Trophoblast cell (in vitro differentiated cells and primary cell): ENCODE measurements at regions not wholly inside any gene's neighbourhood (a gene's known extent, or its start where the extent isn't known, plus 50 kb on each side); places are given as distances from the start of the nearest gene placed in this dataset.

Experiments used
- DNase-seq, 2 donors: peaks; one replicate each; pipeline ENCODE4 v3.0.0-alpha.2; 2016
- H2AFZ ChIP-seq: 2 replicates; pipeline ENCODE4 v1.6.1; 2013; ENCODE audit warnings: low read length, moderate library complexity, mild to moderate bottlenecking; ENCODE audit not compliant: insufficient read depth, poor library complexity
- H2AK5ac ChIP-seq: 2 replicates; pipeline ENCODE4 v1.6.1; 2013; ENCODE audit warnings: mild to moderate bottlenecking, low read length
- H2BK120ac ChIP-seq: 2 replicates; pipeline ENCODE4 v1.6.1; 2013; ENCODE audit warnings: low read length, mild to moderate bottlenecking, moderate library complexity; ENCODE audit not compliant: insufficient read depth, poor library complexity
- H2BK12ac ChIP-seq: 2 replicates; pipeline ENCODE4 v1.6.1; 2013; ENCODE audit warnings: mild to moderate bottlenecking, low read length, moderate library complexity
- H2BK5ac ChIP-seq: 2 replicates; pipeline ENCODE4 v1.6.1; 2013; ENCODE audit warnings: low read length, low read depth, moderate library complexity, mild to moderate bottlenecking; ENCODE audit not compliant: poor library complexity
- H3K14ac ChIP-seq: 2 replicates; pipeline ENCODE4 v1.6.1; 2013; ENCODE audit warnings: mild to moderate bottlenecking, low read length
- H3K18ac ChIP-seq: 2 replicates; pipeline ENCODE4 v1.6.1; 2013; ENCODE audit warnings: mild to moderate bottlenecking, low read length
- H3K23ac ChIP-seq: 2 replicates; pipeline ENCODE4 v1.6.1; 2013; ENCODE audit warnings: low read length
- H3K27ac ChIP-seq: 2 replicates; pipeline ENCODE4 v1.5.1; 2013; ENCODE audit warnings: low read depth, mild to moderate bottlenecking, inconsistent platforms, low read length, moderate library complexity
- H3K27me3 ChIP-seq: 2 replicates; pipeline ENCODE4 v1.6.1; 2013; ENCODE audit warnings: inconsistent platforms, mild to moderate bottlenecking, low read length, moderate library complexity; ENCODE audit not compliant: insufficient read depth
- H3K36me3 ChIP-seq, 2 experiments: 1 replicate in 1 of 2; 2 replicates in 1 of 2; pipeline ENCODE4 v1.6.1; 2013; ENCODE audit warnings: low read length in 2 of 2, mild to moderate bottlenecking in 2 of 2, moderate library complexity in 1 of 2; ENCODE audit not compliant: insufficient read depth in 2 of 2, control insufficient read depth in 1 of 2
- H3K4ac ChIP-seq: 2 replicates; pipeline ENCODE4 v1.6.1; 2013; ENCODE audit warnings: low read depth, mild to moderate bottlenecking, low read length, moderate library complexity
- H3K4me1 ChIP-seq, 2 experiments: 1 replicate in 1 of 2; 2 replicates in 1 of 2; pipeline ENCODE4 v1.6.1; 2013; ENCODE audit warnings: low read length in 2 of 2, mild to moderate bottlenecking in 2 of 2, moderate library complexity in 1 of 2; ENCODE audit not compliant: insufficient read depth in 2 of 2, control insufficient read depth in 1 of 2
- H3K4me2 ChIP-seq: 2 replicates; pipeline ENCODE4 v1.6.1; 2013; ENCODE audit warnings: inconsistent platforms, mild to moderate bottlenecking, low read length, moderate library complexity
- H3K4me3 ChIP-seq: 2 replicates; pipeline ENCODE4 v1.5.1; 2013; ENCODE audit warnings: mild to moderate bottlenecking, low read depth, low read length, inconsistent platforms
- H3K79me1 ChIP-seq: one replicate; pipeline ENCODE4 v1.6.1; 2013; ENCODE audit warnings: low read length
- H3K79me2 ChIP-seq: 2 replicates; pipeline ENCODE4 v1.6.1; 2013; ENCODE audit warnings: low read length, mild to moderate bottlenecking; ENCODE audit not compliant: control insufficient read depth, insufficient read depth, poor library complexity
- H3K9ac ChIP-seq: 2 replicates; pipeline ENCODE4 v1.6.1; 2013; ENCODE audit warnings: mild to moderate bottlenecking, low read length
- H3K9me3 ChIP-seq: 2 replicates; pipeline ENCODE4 v1.6.1; 2013; ENCODE audit warnings: low read depth, mild to moderate bottlenecking, control low read depth, inconsistent platforms, low read length; ENCODE audit not compliant: insufficient read depth
- H4K12ac ChIP-seq: 2 replicates; pipeline ENCODE4 v1.6.1; 2013; ENCODE audit warnings: low read depth, mild to moderate bottlenecking, low read length, moderate library complexity
- H4K8ac ChIP-seq: 2 replicates; pipeline ENCODE4 v1.6.1; 2013; ENCODE audit warnings: low read depth, mild to moderate bottlenecking, low read length, moderate library complexity
- H4K91ac ChIP-seq: one replicate; pipeline ENCODE4 v1.6.1; 2013; ENCODE audit warnings: low read depth, mild to moderate bottlenecking, low read length, moderate library complexity
- WGBS: extraction: QIAGEN DNeasy Blood & Tissue Kit; methylation state at CpG from one replicate; pipeline ENCODE4 v1.1.7; 2013; ENCODE audit warnings: missing lambda C conversion rate; ENCODE audit not compliant: insufficient read length, insufficient coverage; ENCODE audit errors: extremely low coverage; 5-methylcytosine and 5-hydroxymethylcytosine counted together

- no peaks in the 10 kb centered on the region for H3K36me3 ChIP-seq
- H2BK120ac ChIP-seq = no peak overlapping the region
- H3K79me1 ChIP-seq = no peaks in the 10 kb centered on the region
- no peak overlapping the region for H2AK5ac ChIP-seq
- no peak overlapping the region for H2AFZ ChIP-seq
- no peaks in the 10 kb centered on the region for H3K79me2 ChIP-seq
- H3K27me3 ChIP-seq = no peaks in the 10 kb centered on the region
- DNase-seq = no peak
- no peak overlapping the region for H3K4me3 ChIP-seq
- no peaks in the 10 kb centered on the region for H3K4me1 ChIP-seq
- H3K14ac ChIP-seq = no peak overlapping the region
- H3K4me2 ChIP-seq = no peak overlapping the region
- no peak overlapping the region for H4K8ac ChIP-seq
- H2BK12ac ChIP-seq = no peak overlapping the region
- no peak overlapping the region for H3K4ac ChIP-seq
- H3K9ac ChIP-seq = no peak overlapping the region
- no peak overlapping the region for H2BK5ac ChIP-seq
- no peak overlapping the region for H3K18ac ChIP-seq
- no peak overlapping the region for H3K27ac ChIP-seq
- no peak overlapping the region for H3K23ac ChIP-seq
- no peak overlapping the region for H4K91ac ChIP-seq
- H4K12ac ChIP-seq = no peak overlapping the region
- no CpG with 5 or more reads among the region's 3 CpGs for WGBS
- no peaks in the 10 kb centered on the region for H3K9me3 ChIP-seq
Measured at GRCh38 chr1:218847089-218847768, 326.4 kb upstream of the LYPLAL1 start.

GRCh38 chr1:218848009-218848408, 325.7 kb upstream of the LYPLAL1 start:
- Histone ChIP-seq H3K23ac (no peak overlapping the region), H3K14ac (no peak overlapping the region), H3K4me3 (no peak overlapping the region), H4K91ac (no peak overlapping the region), H3K4ac (no peak overlapping the region), H2BK12ac (no peak overlapping the region), H3K9ac (no peak overlapping the region), H2BK120ac (no peak overlapping the region), H4K12ac (no peak overlapping the region), H3K9me3 (no peaks in the 10 kb centered on the region), H2AK5ac (no peak overlapping the region), H3K79me2 (no peaks in the 10 kb centered on the region), H3K27ac (no peak overlapping the region), H2AFZ (no peak overlapping the region), H2BK5ac (no peak overlapping the region), H3K27me3 (no peaks in the 10 kb centered on the region), H4K8ac (no peak overlapping the region), H3K4me2 (no peak overlapping the region), H3K18ac (no peak overlapping the region), H3K4me1 (no peaks in the 10 kb centered on the region), H3K36me3 (no peaks in the 10 kb centered on the region), H3K79me1 (no peaks in the 10 kb centered on the region)
- no peak for DNase-seq
- no CpG with 5 or more reads among the region's 1 CpG for WGBS

DNA sequence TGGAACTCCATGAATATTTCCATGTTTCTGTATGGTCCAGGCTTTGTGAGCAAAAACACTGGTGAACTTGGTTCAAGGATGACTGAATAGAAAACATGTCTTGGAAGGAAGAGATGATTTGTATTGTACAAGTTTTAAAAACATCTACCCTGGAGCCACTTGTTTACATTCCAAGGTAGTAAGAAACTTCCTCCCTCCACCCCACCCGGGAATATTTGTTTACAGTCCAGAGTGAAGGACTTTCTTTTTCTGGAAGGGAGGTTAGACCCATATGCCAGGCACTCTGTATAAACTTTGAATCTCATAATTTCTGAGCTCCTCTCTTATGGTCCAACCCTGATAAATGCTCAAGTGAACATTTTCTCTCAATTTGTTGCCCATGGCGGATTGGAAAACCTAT, 323.3 kb upstream of the LYPLAL1 start:
- H2BK120ac ChIP-seq = no peak overlapping the region
- H3K18ac ChIP-seq = no peak overlapping the region
- H2BK5ac ChIP-seq = no peak overlapping the region
- no peak overlapping the region for H4K91ac ChIP-seq
- H3K4ac ChIP-seq = no peak overlapping the region
- no peak overlapping the region for H2AFZ ChIP-seq
- no peak overlapping the region for H3K27ac ChIP-seq
- no peaks in the 10 kb centered on the region for H3K79me2 ChIP-seq
- H2AK5ac ChIP-seq = no peak overlapping the region
- no peak overlapping the region for H3K4me3 ChIP-seq
- no CpG with 5 or more reads among the region's 2 CpGs for WGBS
- H3K23ac ChIP-seq = no peak overlapping the region
- no peaks in the 10 kb centered on the region for H3K4me1 ChIP-seq
- H3K14ac ChIP-seq = no peak overlapping the region
- H3K27me3 ChIP-seq = no peaks in the 10 kb centered on the region
- H3K36me3 ChIP-seq = no peaks in the 10 kb centered on the region
- no peak overlapping the region for H3K4me2 ChIP-seq
- no peak overlapping the region for H3K9ac ChIP-seq
- no peak overlapping the region for H4K12ac ChIP-seq
- DNase-seq = no peak
- H4K8ac ChIP-seq = no peak overlapping the region
- no peak overlapping the region for H2BK12ac ChIP-seq
- no peaks in the 10 kb centered on the region for H3K9me3 ChIP-seq
- no peaks in the 10 kb centered on the region for H3K79me1 ChIP-seq

- no peak overlapping the region for H3K4me3 ChIP-seq
- no peak overlapping the region for H2BK12ac ChIP-seq
- H3K27ac ChIP-seq = no peak overlapping the region
- no peak for DNase-seq
- H2AFZ ChIP-seq = no peak overlapping the region
- no peak overlapping the region for H3K4me2 ChIP-seq
- no peaks in the 10 kb centered on the region for H3K79me2 ChIP-seq
- no peak overlapping the region for H3K18ac ChIP-seq
- H2AK5ac ChIP-seq = no peak overlapping the region
- WGBS = no CpG with 5 or more reads among the region's 2 CpGs
- no peak overlapping the region for H3K14ac ChIP-seq
- H3K79me1 ChIP-seq = no peaks in the 10 kb centered on the region
- H4K12ac ChIP-seq = no peak overlapping the region
- H3K9me3 ChIP-seq = no peaks in the 10 kb centered on the region
- H3K4ac ChIP-seq = no peak overlapping the region
- H3K4me1 ChIP-seq = no peaks in the 10 kb centered on the region
- H2BK5ac ChIP-seq = no peak overlapping the region
- H3K27me3 ChIP-seq = no peaks in the 10 kb centered on the region
- no peak overlapping the region for H2BK120ac ChIP-seq
- H4K91ac ChIP-seq = no peak overlapping the region
- no peak overlapping the region for H3K9ac ChIP-seq
- H3K23ac ChIP-seq = no peak overlapping the region
- H4K8ac ChIP-seq = no peak overlapping the region
- H3K36me3 ChIP-seq = no peaks in the 10 kb centered on the region
Measured at GRCh38 chr1:218851586-218851985, 322.1 kb upstream of the LYPLAL1 start.
